K562 (cell line): ENCODE measurements at regions not wholly inside any gene's neighbourhood (a gene's known extent, or its start where the extent isn't known, plus 50 kb on each side); places are given as distances from the start of the nearest gene placed in this dataset.

Experiments
- ATAC-seq: fragments of 200-7000 bp; cut with Tn5 transposase; 3 replicates; pipeline ENCODE4 v1.9.1; 2020; ENCODE audit warnings: moderate library complexity
- BruUV-seq: library from RNA; stranded (reverse); fragments of 400-500 nt; replicated peaks from 2 replicates; lab custom pipeline; 2021; lab: Mats Ljungman, UMichigan
- CTCF ChIA-PET: fragments of 300-600 bp; formaldehyde crosslinking; extraction: SDS; loops from one replicate; lab custom pipeline; 2021; ENCODE audit warnings: low intra/inter-chr PET ratio; lab: Yijun Ruan, JAX
- POLR2A ChIA-PET: fragments of 300-600, 350-650 bp; sonication (Branson Sonifier 250); formaldehyde crosslinking; extraction: SDS; loops from one replicate; lab custom pipeline; 2021; ENCODE audit warnings: antibody characterized with exemption, inconsistent platforms; lab: Yijun Ruan, JAX
- DNase-seq, 4 experiments: peaks; one replicate each; pipeline versions ENCODE4 v3.0.0 to v3.0.0-alpha.2; 2011 to 2018; ENCODE audit warnings: low spot score in 3 of 4, mixed read lengths in 3 of 4; ENCODE audit errors: extremely low read depth in 1 of 4
- FAIRE-seq: peaks from 2 replicates; lab custom pipeline; 2011; peaks lifted over from hg19 to GRCh38; lab: Jason Lieb, UNC
- H2AFZ ChIP-seq: 2 replicates; pipeline ENCODE4 v1.6.0; 2011; ENCODE audit warnings: low read depth, low read length, control low read depth, inconsistent platforms
- H3K27ac ChIP-seq: fragments of 200-600 bp; 3 replicates; pipeline ENCODE4 v1.8.0; 2011; ENCODE audit warnings: low read depth, mild to moderate bottlenecking, control low read depth, inconsistent platforms, low read length, moderate library complexity, mixed read lengths; ENCODE audit errors: extremely low read depth
- H3K27me3 ChIP-seq, 2 experiments: fragments of 300-600 bp in 1 of 2; 2 replicates in 1 of 2; 3 replicates in 1 of 2; pipeline versions ENCODE4 v1.6.0 to v1.8.0; 2011; ENCODE audit warnings: inconsistent platforms in 2 of 2, low read length in 2 of 2, mild to moderate bottlenecking in 1 of 2, mixed read lengths in 1 of 2, moderate library complexity in 1 of 2; ENCODE audit not compliant: control insufficient read depth in 2 of 2, insufficient read depth in 2 of 2
- H3K36me3 ChIP-seq: fragments of 300-600 bp; 3 replicates; pipeline ENCODE4 v1.8.0; 2011; ENCODE audit warnings: mild to moderate bottlenecking, low read length, inconsistent platforms; ENCODE audit not compliant: control insufficient read depth, insufficient read depth
- H3K4me1 ChIP-seq, 2 experiments: fragments of 200-600 bp in 1 of 2; replicated peaks in 1 of 2; 2 replicates in 1 of 2; 3 replicates in 1 of 2; pipeline versions ENCODE4 v1.5.1 to v1.8.0; 2011; ENCODE audit warnings: inconsistent platforms in 2 of 2, low read length in 2 of 2, mild to moderate bottlenecking in 1 of 2, mixed read lengths in 1 of 2, moderate library complexity in 1 of 2; ENCODE audit not compliant: control insufficient read depth in 2 of 2, insufficient read depth in 2 of 2
- H3K4me2 ChIP-seq: 2 replicates; pipeline ENCODE4 v1.6.1; 2011; ENCODE audit warnings: low read length, control low read depth, inconsistent platforms, mixed read lengths; ENCODE audit not compliant: insufficient read depth
- H3K4me3 ChIP-seq: fragments of 200-600 bp; sonication (generic), shearing (Covaris generic); 2 replicates; pipeline ENCODE4 v1.5.1; 2016; ENCODE audit warnings: control low read depth, inconsistent platforms
- H3K79me2 ChIP-seq: fragments of 200-600 bp; 3 replicates; pipeline ENCODE4 v1.8.0; 2011; ENCODE audit warnings: low read length, inconsistent platforms; ENCODE audit not compliant: control insufficient read depth, insufficient read depth
- H3K9ac ChIP-seq, 2 experiments: 2 replicates each; pipeline versions ENCODE4 v1.6.0 to v1.6.1; 2011; ENCODE audit warnings: low read depth in 2 of 2, low read length in 2 of 2, control low read depth in 1 of 2, inconsistent platforms in 1 of 2, mild to moderate bottlenecking in 1 of 2, mixed read lengths in 1 of 2; ENCODE audit not compliant: insufficient read depth in 1 of 2
- H3K9me1 ChIP-seq: one replicate; pipeline ENCODE4 v1.6.0; 2011; ENCODE audit warnings: inconsistent platforms, mild to moderate bottlenecking, low read length, moderate library complexity; ENCODE audit not compliant: control insufficient read depth, insufficient read depth
- H3K9me3 ChIP-seq: replicated peaks from 2 replicates; pipeline ENCODE4 v1.5.1; 2011; ENCODE audit warnings: low read depth, low read length, inconsistent platforms; ENCODE audit not compliant: control insufficient read depth, insufficient read depth
- H4K20me1 ChIP-seq: replicated peaks from 2 replicates; pipeline ENCODE4 v1.6.1; 2011; ENCODE audit warnings: low read length, inconsistent platforms, mixed read lengths; ENCODE audit not compliant: control insufficient read depth, insufficient read depth
- ATF2 ChIP-seq: sonication (generic); formaldehyde crosslinking; IDR thresholded peaks from 2 replicates; pipeline ENCODE4 v1.8.1; 2022; ENCODE audit warnings: missing genetic modification reagents
- BCLAF1 ChIP-seq, 2 experiments: fragments of 450-650 bp in 1 of 2; IDR thresholded peaks; 2 replicates each; pipeline ENCODE4 v1.6.1; 2011 to 2017; ENCODE audit warnings: low read depth in 2 of 2, antibody characterized with exemption in 1 of 2, borderline replicate concordance in 1 of 2, low read length in 1 of 2, mild to moderate bottlenecking in 1 of 2, mixed read lengths in 1 of 2; ENCODE audit not compliant: control insufficient read depth in 1 of 2
- DNMT1 ChIP-seq: fragments of 450-650 bp; IDR thresholded peaks from 2 replicates; pipeline ENCODE4 v1.6.1; 2016; ENCODE audit warnings: antibody characterized with exemption, mild to moderate bottlenecking
- EWSR1 ChIP-seq: fragments of 450-650 bp; IDR thresholded peaks from 2 replicates; pipeline ENCODE4 v1.6.1; 2018; ENCODE audit warnings: borderline replicate concordance, mild to moderate bottlenecking, low read depth, moderate library complexity; ENCODE audit not compliant: partially characterized antibody
- GTF2F1 ChIP-seq: IDR thresholded peaks from 2 replicates; pipeline ENCODE4 v1.6.1; 2011; ENCODE audit warnings: low read depth, low read length, improper control_type of control experiment
- HDAC8 ChIP-seq: fragments of 450-650 bp; IDR thresholded peaks from 2 replicates; pipeline ENCODE4 v1.6.1; 2016; ENCODE audit warnings: mild to moderate bottlenecking, missing genetic modification characterization, moderate library complexity, missing compliant biosample characterization
- HMGN3 ChIP-seq: IDR thresholded peaks from 2 replicates; pipeline ENCODE4 v1.6.1; 2011; ENCODE audit warnings: borderline replicate concordance, low read depth, mild to moderate bottlenecking, mixed read lengths, low read length; ENCODE audit not compliant: insufficient read length; ENCODE audit errors: extremely low read depth
- KLF13 ChIP-seq: fragments of 450-650 bp; IDR thresholded peaks from 2 replicates; pipeline ENCODE4 v1.6.1; 2016; ENCODE audit warnings: missing genetic modification characterization, low read depth, mild to moderate bottlenecking, missing compliant biosample characterization, moderate library complexity, borderline replicate concordance
- POU5F1 ChIP-seq: fragments of 150-350 bp; IDR thresholded peaks from 2 replicates; pipeline ENCODE4 v1.6.1; 2014; ENCODE audit warnings: borderline replicate concordance, low read length, low read depth, mild to moderate bottlenecking; ENCODE audit not compliant: partially characterized antibody
- STAT5A ChIP-seq: IDR thresholded peaks from 2 replicates; pipeline ENCODE4 v1.6.1; 2012; ENCODE audit warnings: low read length, inconsistent platforms, borderline replicate concordance
- SUPT5H ChIP-seq: fragments of 450-650 bp; IDR thresholded peaks from 2 replicates; pipeline ENCODE4 v1.6.1; 2016
- ZNF133 ChIP-seq: fragments of 250-450 bp; sonication (Bioruptor Pico); IDR thresholded peaks from 2 replicates; pipeline ENCODE4 v1.4.0; 2020; ENCODE audit warnings: mild to moderate bottlenecking
- ZNF3 ChIP-seq: fragments of 250-450 bp; sonication (Bioruptor Pico); IDR thresholded peaks from 2 replicates; pipeline ENCODE4 v1.5.0; 2021; ENCODE audit warnings: mild to moderate bottlenecking, moderate library complexity
- WGBS: fragments of 100-300 bp; shearing (Covaris generic); methylation state at CpG from one replicate; pipeline ENCODE4 v1.1.6; 2016; ENCODE audit warnings: low coverage, mixed read lengths; ENCODE audit not compliant: insufficient coverage; ENCODE audit errors: missing lambda C conversion rate; 5-methylcytosine and 5-hydroxymethylcytosine counted together
- in situ Hi-C: fragments of 300-500 bp; cut with MboI; formaldehyde crosslinking; loops from 4 replicates; pipeline ENCODE4 v1.15.0; 2018; ENCODE audit warnings: inconsistent platforms, mixed read lengths
- intact Hi-C: fragments of 100-400 bp; cut with micrococcal nuclease; formaldehyde crosslinking; loops from 2 replicates; pipeline ENCODE4 v1.14.2; 2022
- TF ChIP-seq, protein P1 (sequence below): fragments of 450-650 bp; formaldehyde crosslinking; IDR thresholded peaks from 2 replicates; pipeline ENCODE4 v1.4.0; 2020; ENCODE audit warnings: mild to moderate bottlenecking, moderate library complexity

GRCh38 chr17:68143425-68143824 is 104.4 kb upstream of the AMZ2 start:
- CTCF ChIA-PET, result no interaction called here
- intact Hi-C loops, result no loop called here
- BruUV-seq, result no TSS peak
- H3K9me1 ChIP-seq, result no peaks in the 10 kb centered on the region
- H3K27ac ChIP-seq, result no peak overlapping the region
- no peak overlapping the region for H3K4me2 ChIP-seq
- no peaks in the 10 kb centered on the region for H4K20me1 ChIP-seq
- H3K9me3 ChIP-seq, result no peaks in the 10 kb centered on the region
- DNase-seq (no peak), FAIRE-seq (no peak), ATAC-seq (no peak)
- POLR2A ChIA-PET, result no interaction called here
- WGBS, result 4% methylated on average over 2 of the region's 2 CpGs
- no peak overlapping the region for H3K9ac ChIP-seq
- H3K4me1 ChIP-seq, result no peaks in the 10 kb centered on the region
- no peak overlapping the region for H2AFZ ChIP-seq
- H3K27me3 ChIP-seq, result no peaks in the 10 kb centered on the region
- no peaks in the 10 kb centered on the region for H3K36me3 ChIP-seq
- in situ Hi-C loops, result no loop called here
- H3K4me3 ChIP-seq, result no peak overlapping the region
- H3K79me2 ChIP-seq, result no peaks in the 10 kb centered on the region
- no peak for TF ChIP-seq DNMT1
- no peak for TF ChIP-seq STAT5A
- no peak for TF ChIP-seq KLF13 (tag)
- no peak for TF ChIP-seq BCLAF1 (IDR thresholded peaks at IDR 0.05; ENCODE audit: borderline replicate concordance in 1 of 2, control insufficient read depth in 1 of 2, low read depth in 2 of 2, low read length in 1 of 2)
- TF ChIP-seq, protein P1, sequence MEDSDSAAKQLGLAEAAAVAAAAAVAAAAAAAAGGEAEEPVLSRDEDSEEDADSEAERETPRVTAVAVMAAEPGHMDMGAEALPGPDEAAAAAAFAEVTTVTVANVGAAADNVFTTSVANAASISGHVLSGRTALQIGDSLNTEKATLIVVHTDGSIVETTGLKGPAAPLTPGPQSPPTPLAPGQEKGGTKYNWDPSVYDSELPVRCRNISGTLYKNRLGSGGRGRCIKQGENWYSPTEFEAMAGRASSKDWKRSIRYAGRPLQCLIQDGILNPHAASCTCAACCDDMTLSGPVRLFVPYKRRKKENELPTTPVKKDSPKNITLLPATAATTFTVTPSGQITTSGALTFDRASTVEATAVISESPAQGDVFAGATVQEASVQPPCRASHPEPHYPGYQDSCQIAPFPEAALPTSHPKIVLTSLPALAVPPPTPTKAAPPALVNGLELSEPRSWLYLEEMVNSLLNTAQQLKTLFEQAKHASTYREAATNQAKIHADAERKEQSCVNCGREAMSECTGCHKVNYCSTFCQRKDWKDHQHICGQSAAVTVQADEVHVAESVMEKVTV (CRISPR knock-in tag), result no peak
- TF ChIP-seq ATF2, result no peak
- TF ChIP-seq GTF2F1, result no peak
- no peak for TF ChIP-seq SUPT5H
- no peak for TF ChIP-seq POU5F1
- no peak for TF ChIP-seq EWSR1
- TF ChIP-seq ZNF3 (CRISPR knock-in tag), result no peak
- no peak for TF ChIP-seq HMGN3
- TF ChIP-seq ZNF133 (CRISPR knock-in tag), result no peak
- no peak for TF ChIP-seq HDAC8 (tag)
